GM18508 (cell line): ENCODE measurements at regions not wholly inside any gene's neighbourhood (a gene's known extent, or its start where the extent isn't known, plus 50 kb on each side); places are given as distances from the start of the nearest gene placed in this dataset.
"Not testable (repeated sequence)": the region's sequence is repeated elsewhere in the genome, so short reads cannot be mapped to it uniquely, and the experiment has no call there.

Experiments
- ATAC-seq: cut with Tn5 transposase; IDR thresholded peaks from one replicate; pipeline ENCODE4 v1.9.1; 2021; ENCODE audit warnings: moderate number of reproducible peaks; ENCODE audit not compliant: insufficient read depth, unreplicated experiment

- no peak for ATAC-seq
Observed at GRCh38 chr4:111441687-111442086, 703.6 kb upstream of the FAM241A start.

- ATAC-seq, result not testable (repeated sequence)
Observed at GRCh38 chr4:111444836-111445235, 700.4 kb upstream of the FAM241A start.

GRCh38 chr4:111449657-111450056 is 695.6 kb upstream of the FAM241A start:
- ATAC-seq, result no peak

GRCh38 chr4:111450867-111451266 is 694.4 kb upstream of the FAM241A start:
- no peak for ATAC-seq

GRCh38 chr4:111453216-111453615 is 692.0 kb upstream of the FAM241A start:
- no peak for ATAC-seq

- no peak for ATAC-seq
Observed at GRCh38 chr4:111454961-111455360, 690.3 kb upstream of the FAM241A start.

- no peak for ATAC-seq
Observed at GRCh38 chr4:111464251-111465045, 680.8 kb upstream of the FAM241A start.

- ATAC-seq, result no peak
Observed at GRCh38 chr4:111466811-111467604, 678.2 kb upstream of the FAM241A start.

GRCh38 chr4:111475001-111475400 is 670.3 kb upstream of the FAM241A start:
- ATAC-seq, result no peak

GRCh38 chr4:111475666-111476065 is 669.6 kb upstream of the FAM241A start:
- ATAC-seq, result no peak

GRCh38 chr4:111480510-111480909 is 664.7 kb upstream of the FAM241A start:
- ATAC-seq, result no peak

- no peak for ATAC-seq
Observed at GRCh38 chr4:111483375-111484169, 661.7 kb upstream of the FAM241A start.

- ATAC-seq, result no peak
Observed at GRCh38 chr4:111492496-111492895, 652.8 kb upstream of the FAM241A start.

- ATAC-seq, result no peak
Observed at GRCh38 chr4:111494471-111494870, 650.8 kb upstream of the FAM241A start.

GRCh38 chr4:111494971-111495370 is 650.3 kb upstream of the FAM241A start:
- ATAC-seq, result no peak

GRCh38 chr4:111499291-111499690 is 646.0 kb upstream of the FAM241A start:
- ATAC-seq, result no peak

GRCh38 chr4:111499706-111500105 is 645.5 kb upstream of the FAM241A start:
- ATAC-seq, result no peak

GRCh38 chr4:111500858-111501257 is 644.4 kb upstream of the FAM241A start:
- no peak for ATAC-seq

GRCh38 chr4:111501946-111502345 is 643.3 kb upstream of the FAM241A start:
- no peak for ATAC-seq

GRCh38 chr4:111502626-111503025 is 642.6 kb upstream of the FAM241A start:
- no peak for ATAC-seq

- no peak for ATAC-seq
Observed at GRCh38 chr4:111506706-111507105, 638.5 kb upstream of the FAM241A start.
